GM21390 (cell line): ENCODE measurements at regions not wholly inside any gene's neighbourhood (a gene's known extent, or its start where the extent isn't known, plus 50 kb on each side); places are given as distances from the start of the nearest gene placed in this dataset.
"Not testable (repeated sequence)": the region's sequence is repeated elsewhere in the genome, so short reads cannot be mapped to it uniquely, and the experiment has no call there.

ENCODE experiments used
- ATAC-seq: cut with Tn5 transposase; IDR thresholded peaks from one replicate; pipeline ENCODE4 v1.9.1; 2021; ENCODE audit not compliant: unreplicated experiment

GRCh38 chr7:149683181-149683580, 90.2 kb downstream of the ZNF467 start:
- ATAC-seq: no peak

GRCh38 chr7:149682038-149682437, 91.3 kb downstream of the ZNF467 start:
- ATAC-seq: no peak

- ATAC-seq: no peak
Observed at GRCh38 chr7:149681274-149681673, 92.1 kb downstream of the ZNF467 start.

- ATAC-seq: no peak
Observed at GRCh38 chr7:149680331-149681025, 92.9 kb downstream of the ZNF467 start.

- not testable (repeated sequence) for ATAC-seq
Observed at GRCh38 chr7:149674728-149675385, 98.5 kb downstream of the ZNF467 start.

GRCh38 chr7:149673006-149673405, 100.4 kb downstream of the ZNF467 start:
- ATAC-seq: no peak

GRCh38 chr7:149670288-149670687, 103.1 kb downstream of the ZNF467 start:
- ATAC-seq: no peak

- no peak for ATAC-seq
Observed at GRCh38 chr7:149669121-149669818, 104.1 kb downstream of the ZNF467 start.

- ATAC-seq: no peak
Observed at GRCh38 chr7:149666360-149666945, 106.9 kb downstream of the ZNF467 start.

- not testable (repeated sequence) for ATAC-seq
Observed at GRCh38 chr7:149665618-149666017, 107.8 kb downstream of the ZNF467 start.

- ATAC-seq: no peak
Observed at GRCh38 chr7:149664666-149665065, 108.7 kb downstream of the ZNF467 start.

- no peak for ATAC-seq
Observed at GRCh38 chr7:149664176-149664575, 109.2 kb downstream of the ZNF467 start.

- ATAC-seq: peak; percentile 95
Observed at GRCh38 chr7:149662591-149663095, 110.7 kb downstream of the ZNF467 start.

- ATAC-seq: no peak
Observed at GRCh38 chr7:149655784-149656183, 117.6 kb downstream of the ZNF467 start.

GRCh38 chr7:149654588-149654987, 118.8 kb downstream of the ZNF467 start:
- ATAC-seq: no peak

GRCh38 chr7:149650190-149650589, 123.2 kb downstream of the ZNF467 start:
- ATAC-seq: not testable (repeated sequence)

GRCh38 chr7:149644754-149645153, 128.6 kb downstream of the ZNF467 start:
- ATAC-seq: no peak

- ATAC-seq: no peak
Observed at GRCh38 chr7:149642589-149642988, 130.8 kb downstream of the ZNF467 start.

- ATAC-seq: no peak
Observed at GRCh38 chr7:149638566-149639320, 134.6 kb downstream of the ZNF467 start.

GRCh38 chr7:149637911-149638565, 135.3 kb downstream of the ZNF467 start:
- ATAC-seq: no peak
